Body of pancreas (tissue), 4 donors: ENCODE measurements at regions not wholly inside any gene's neighbourhood (a gene's known extent, or its start where the extent isn't known, plus 50 kb on each side); places are given as distances from the start of the nearest gene placed in this dataset.

Source experiments
- ATAC-seq: fragments of 150-250 bp; one replicate; pipeline ENCODE4 v1.9.1; 2016
- DNase-seq, 4 donors: peaks; one replicate each; pipeline ENCODE4 v3.0.0-alpha.2; 2019
- H3K27ac ChIP-seq, 4 donors: fragments of 200-600 bp; sonication (generic); 1 replicate in 3 of 4; 2 replicates in 1 of 4; pipeline versions ENCODE4 v1.5.1 to v1.6.1; 2016 to 2019; ENCODE audit warnings: mild to moderate bottlenecking in 1 of 4, mixed read lengths in 1 of 4, moderate library complexity in 1 of 4
- H3K27me3 ChIP-seq, 2 donors: fragments of 200-600 bp; sonication (generic); one replicate each; pipeline ENCODE4 v1.6.0; 2016; ENCODE audit warnings: mild to moderate bottlenecking in 1 of 2
- H3K36me3 ChIP-seq, 2 donors: fragments of 200-600 bp; sonication (generic); replicated peaks in 1 of 2; 2 replicates each; pipeline ENCODE4 v1.5.1; 2016; ENCODE audit warnings: low read depth in 2 of 2; ENCODE audit not compliant: insufficient read depth in 1 of 2
- H3K4me1 ChIP-seq: fragments of 200-600 bp; sonication (generic); one replicate; pipeline ENCODE4 v1.6.0; 2016
- H3K4me3 ChIP-seq, 2 donors: fragments of 200-600 bp; sonication (generic); 1 replicate in 1 of 2; 2 replicates in 1 of 2; pipeline ENCODE4 v1.5.1; 2016 to 2019
- H3K9me3 ChIP-seq, 3 donors: fragments of 200-600 bp; sonication (generic); 1 replicate in 2 of 3; 2 replicates in 1 of 3; pipeline ENCODE4 v1.5.1; 2016
- POLR2A ChIP-seq, 3 donors: fragments of 450-650 bp; IDR thresholded peaks; one replicate each; pipeline ENCODE4 v1.6.1; 2016; ENCODE audit warnings: antibody characterized with exemption in 3 of 3, mild to moderate bottlenecking in 2 of 3
- WGBS, 2 donors: methylation state at CpG; one replicate each; pipeline ENCODE4 v1.1.5; 2017; 5-methylcytosine and 5-hydroxymethylcytosine counted together
- intact Hi-C: fragments of 100-400 bp; cut with DNase I; formaldehyde crosslinking; loops from one replicate; pipeline ENCODE4 v1.15.1; 2023
- TF ChIP-seq, protein P1 (sequence below), 7 experiments: fragments of 450-650 bp in 4 of 7; fragments of 200-600 bp in 3 of 7; sonication (generic) in 3 of 7; IDR thresholded peaks; one replicate each; pipeline ENCODE4 v1.5.1; 2016 to 2019; ENCODE audit warnings: antibody characterized with exemption in 7 of 7

DNA sequence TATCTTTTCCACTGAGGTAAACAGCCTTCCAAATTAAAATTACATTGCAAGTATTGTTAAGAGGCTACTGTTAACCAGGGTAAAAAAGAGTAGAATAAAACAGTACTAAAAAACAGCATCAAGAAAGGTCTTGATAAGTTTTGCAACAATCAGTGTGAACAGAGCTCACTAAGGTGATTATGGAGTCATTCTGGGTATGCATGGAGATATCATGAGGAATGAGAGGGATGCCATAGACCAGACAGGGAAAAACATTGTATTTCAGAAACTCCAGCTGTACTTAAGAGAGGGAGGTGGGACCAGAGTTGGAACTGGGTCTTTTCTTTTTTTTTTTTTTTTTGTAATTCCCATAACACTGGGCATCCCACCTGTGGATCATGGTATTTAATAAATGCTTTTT, 549.6 kb downstream of the INHBA start:
- intact Hi-C loops, result no loop called here
- no peak overlapping the region for H3K4me3 ChIP-seq
- ATAC-seq (no peak), DNase-seq (no peak)
- H3K9me3 ChIP-seq, result no peaks in the 10 kb centered on the region
- no peaks in the 10 kb centered on the region for H3K36me3 ChIP-seq
- H3K27me3 ChIP-seq, result no peaks in the 10 kb centered on the region
- H3K27ac ChIP-seq, result no peak overlapping the region
- TF ChIP-seq, protein P1, sequence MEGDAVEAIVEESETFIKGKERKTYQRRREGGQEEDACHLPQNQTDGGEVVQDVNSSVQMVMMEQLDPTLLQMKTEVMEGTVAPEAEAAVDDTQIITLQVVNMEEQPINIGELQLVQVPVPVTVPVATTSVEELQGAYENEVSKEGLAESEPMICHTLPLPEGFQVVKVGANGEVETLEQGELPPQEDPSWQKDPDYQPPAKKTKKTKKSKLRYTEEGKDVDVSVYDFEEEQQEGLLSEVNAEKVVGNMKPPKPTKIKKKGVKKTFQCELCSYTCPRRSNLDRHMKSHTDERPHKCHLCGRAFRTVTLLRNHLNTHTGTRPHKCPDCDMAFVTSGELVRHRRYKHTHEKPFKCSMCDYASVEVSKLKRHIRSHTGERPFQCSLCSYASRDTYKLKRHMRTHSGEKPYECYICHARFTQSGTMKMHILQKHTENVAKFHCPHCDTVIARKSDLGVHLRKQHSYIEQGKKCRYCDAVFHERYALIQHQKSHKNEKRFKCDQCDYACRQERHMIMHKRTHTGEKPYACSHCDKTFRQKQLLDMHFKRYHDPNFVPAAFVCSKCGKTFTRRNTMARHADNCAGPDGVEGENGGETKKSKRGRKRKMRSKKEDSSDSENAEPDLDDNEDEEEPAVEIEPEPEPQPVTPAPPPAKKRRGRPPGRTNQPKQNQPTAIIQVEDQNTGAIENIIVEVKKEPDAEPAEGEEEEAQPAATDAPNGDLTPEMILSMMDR (IDR thresholded peaks at IDR 0.05), result no peak
- TF ChIP-seq POLR2A (IDR thresholded peaks at IDR 0.05), result no peak
- no peaks in the 10 kb centered on the region for H3K4me1 ChIP-seq

DNA sequence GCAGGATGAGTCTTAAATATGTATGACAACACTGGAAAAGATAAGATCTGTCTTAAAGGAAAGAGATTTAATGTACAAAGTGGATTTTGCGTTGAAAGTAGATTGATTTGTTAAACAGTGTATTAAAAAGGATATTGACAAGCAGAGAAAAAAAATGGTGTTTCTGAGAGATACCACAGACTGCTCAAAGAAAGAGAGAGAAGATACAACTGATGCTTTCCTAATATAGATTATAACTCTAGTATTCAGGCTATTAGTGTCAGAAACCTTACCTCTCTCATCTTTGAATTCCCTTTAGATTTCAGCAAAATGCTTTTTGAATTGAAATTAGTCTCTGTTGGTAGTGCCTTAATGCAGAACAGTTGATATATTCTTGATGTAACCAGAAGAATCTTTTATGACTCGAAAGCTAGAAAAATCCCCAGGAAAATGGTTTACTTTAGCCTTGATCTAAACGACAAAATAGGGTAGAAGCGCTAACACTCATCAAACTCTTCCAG, 550.7 kb downstream of the INHBA start:
- H3K27me3 ChIP-seq, result no peaks in the 10 kb centered on the region
- no peaks in the 10 kb centered on the region for H3K4me1 ChIP-seq
- WGBS, 2 donors, result 59 to 67% methylated on average over 4 of the region's 4 CpGs
- H3K4me3 ChIP-seq, result no peak overlapping the region
- TF ChIP-seq, protein P1 (IDR thresholded peaks at IDR 0.05), result no peak
- TF ChIP-seq POLR2A (IDR thresholded peaks at IDR 0.05), result no peak
- intact Hi-C loops, result no loop called here
- no peak for DNase-seq
- H3K36me3 ChIP-seq, result no peaks in the 10 kb centered on the region
- no peaks in the 10 kb centered on the region for H3K9me3 ChIP-seq
- no peak for ATAC-seq
- H3K27ac ChIP-seq, result no peak overlapping the region

DNA sequence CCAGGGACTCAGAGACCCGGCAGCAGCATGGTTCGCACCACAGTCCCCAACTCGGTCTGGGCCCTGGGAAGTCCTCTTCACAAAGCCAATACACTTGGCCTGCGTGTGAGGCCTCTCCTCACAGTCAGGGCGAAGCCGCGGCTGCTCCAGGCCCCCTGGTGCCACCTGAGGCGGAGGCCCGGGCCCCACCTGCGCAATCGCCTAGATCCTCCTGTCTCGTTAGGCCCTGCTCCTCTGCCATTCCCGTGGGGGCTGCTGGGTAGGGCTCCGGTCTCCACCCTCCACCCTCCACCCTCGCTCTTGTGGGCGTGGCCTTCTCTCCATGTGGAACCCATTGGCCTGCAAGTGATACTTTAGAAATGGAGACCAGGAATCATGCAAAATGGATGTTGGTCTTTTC, 553.3 kb downstream of the INHBA start:
- Histone ChIP-seq H3K27me3 (no peaks in the 10 kb centered on the region), H3K27ac (no peak overlapping the region), H3K9me3 (no peaks in the 10 kb centered on the region), H3K36me3 (no peaks in the 10 kb centered on the region), H3K4me3 (no peak overlapping the region), H3K4me1 (no peaks in the 10 kb centered on the region)
- intact Hi-C loops, result no loop called here
- WGBS, 2 donors, result 78 to 86% methylated on average over 11 to 16 of the region's 16 CpGs
- ATAC-seq, result no peak
- no peak for DNase-seq
- TF ChIP-seq POLR2A (IDR thresholded peaks at IDR 0.05), result no peak
- TF ChIP-seq, protein P1 (IDR thresholded peaks at IDR 0.05), result no peak

DNA sequence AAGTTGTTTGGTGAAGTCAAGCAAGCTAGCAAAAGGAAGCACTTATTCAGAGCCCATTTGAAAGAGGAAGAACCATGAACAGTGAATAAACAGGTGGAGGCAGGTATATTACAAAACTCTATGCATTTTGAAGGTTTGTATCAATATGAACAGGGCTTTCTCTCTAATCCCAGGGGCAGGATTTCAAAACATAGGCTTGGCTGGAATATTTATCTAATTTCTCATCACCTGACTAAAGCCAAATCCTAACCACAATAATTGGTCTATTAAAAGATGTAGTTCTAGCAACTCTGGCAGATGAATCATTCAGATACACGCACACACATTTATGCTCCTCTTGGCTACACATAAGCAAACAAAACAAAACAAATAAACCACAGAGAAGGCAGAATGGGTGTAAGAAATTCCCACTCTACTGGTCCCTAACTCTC, 554.4 kb downstream of the INHBA start:
- TF ChIP-seq, protein P1 (IDR thresholded peaks at IDR 0.05), result no peak
- 23 to 44% methylated on average over 1 of the region's 1 CpG for WGBS, 2 donors
- no peak for ATAC-seq
- no peak overlapping the region for H3K4me3 ChIP-seq
- no peak overlapping the region for H3K27ac ChIP-seq
- intact Hi-C loops, result no loop called here
- no peak for DNase-seq
- H3K9me3 ChIP-seq, result no peaks in the 10 kb centered on the region
- no peaks in the 10 kb centered on the region for H3K27me3 ChIP-seq
- H3K4me1 ChIP-seq, result no peaks in the 10 kb centered on the region
- H3K36me3 ChIP-seq, result no peaks in the 10 kb centered on the region

DNA sequence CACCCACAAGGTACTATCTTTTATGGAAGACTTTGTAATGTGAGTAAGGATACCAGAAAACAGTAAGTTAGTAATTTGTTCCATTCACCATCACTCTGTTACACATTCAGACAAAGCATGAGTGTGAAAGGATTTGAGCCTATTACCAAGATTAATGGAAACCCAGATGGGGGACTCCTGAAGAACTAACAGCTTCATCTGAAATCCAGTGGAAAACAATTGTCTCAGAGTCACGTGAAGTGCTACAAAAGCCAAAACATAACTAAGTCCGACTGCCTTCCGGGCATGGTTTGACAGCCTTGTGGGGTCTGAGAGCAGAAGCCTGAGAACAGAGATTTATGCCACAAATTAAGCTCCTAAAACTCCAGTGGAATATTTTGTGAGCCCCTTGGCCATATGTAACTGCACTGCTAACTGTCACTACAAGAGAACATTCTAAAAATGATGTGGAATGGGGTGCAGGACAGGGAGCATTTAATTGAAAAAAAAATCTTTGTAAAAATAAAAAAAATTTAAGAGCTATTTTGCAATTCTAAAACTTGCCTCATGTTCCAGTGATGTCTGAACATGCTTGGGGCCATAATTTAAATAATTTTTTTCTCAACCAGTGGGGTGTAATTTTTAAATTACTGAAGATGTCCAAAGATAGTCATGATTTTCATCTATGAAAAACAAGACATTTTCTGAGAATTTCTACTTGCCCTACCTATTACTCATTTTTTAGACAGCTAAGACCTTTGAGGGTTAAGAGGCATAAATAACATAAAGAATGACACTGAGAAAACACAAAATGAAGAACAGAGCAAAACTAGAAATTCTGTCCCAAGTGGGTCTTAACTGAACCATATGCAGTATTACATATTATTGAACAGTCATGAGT, 555.0 kb downstream of the INHBA start:
- no peak for TF ChIP-seq POLR2A (IDR thresholded peaks at IDR 0.05)
- TF ChIP-seq, protein P1 (IDR thresholded peaks at IDR 0.05), result no peak
- no peaks in the 10 kb centered on the region for H3K36me3 ChIP-seq
- DNase-seq (no peak), ATAC-seq (no peak)
- H3K27me3 ChIP-seq, result no peaks in the 10 kb centered on the region
- 66 to 73% methylated on average over 3 of the region's 3 CpGs for WGBS, 2 donors
- no peak overlapping the region for H3K27ac ChIP-seq
- H3K4me3 ChIP-seq, result no peak overlapping the region
- H3K4me1 ChIP-seq, result no peaks in the 10 kb centered on the region
- intact Hi-C loops, result no loop called here
- no peaks in the 10 kb centered on the region for H3K9me3 ChIP-seq
